GOT3 (cell line): ENCODE measurements at regions not wholly inside any gene's neighbourhood (a gene's known extent, or its start where the extent isn't known, plus 50 kb on each side); places are given as distances from the start of the nearest gene placed in this dataset.
"Not testable (repeated sequence)": the region's sequence is repeated elsewhere in the genome, so short reads cannot be mapped to it uniquely, and the experiment has no call there.

Experiments used
- DNase-seq: peaks from one replicate; lab custom pipeline; 2025; ENCODE audit warnings: mixed read lengths; lab: John Stamatoyannopoulos, UW

DNA sequence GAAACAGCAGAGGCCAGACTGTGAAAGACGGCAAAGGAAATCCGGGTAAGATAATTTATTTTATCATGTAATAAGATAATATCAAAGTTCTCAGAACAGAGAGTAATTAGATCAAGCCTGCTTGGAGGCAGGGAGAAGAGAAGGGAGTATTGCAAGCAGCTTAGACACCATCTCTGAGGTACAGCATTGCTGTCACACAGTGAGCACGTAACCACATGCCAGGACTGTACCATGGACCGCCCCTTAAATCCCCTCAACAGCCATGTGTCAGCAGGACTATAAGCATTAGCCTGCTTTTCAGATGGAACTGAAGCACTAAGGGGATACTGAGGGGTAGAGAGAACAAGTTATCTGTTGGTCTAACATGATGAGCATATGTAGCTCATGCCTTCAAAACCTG lies 141.5 kb downstream of the C6orf118 start:
- DNase-seq, result no peak

- DNase-seq, result no peak
These were observed 142.1 kb downstream of the C6orf118 start for GRCh38 chr6:165167311-165167710.

DNA sequence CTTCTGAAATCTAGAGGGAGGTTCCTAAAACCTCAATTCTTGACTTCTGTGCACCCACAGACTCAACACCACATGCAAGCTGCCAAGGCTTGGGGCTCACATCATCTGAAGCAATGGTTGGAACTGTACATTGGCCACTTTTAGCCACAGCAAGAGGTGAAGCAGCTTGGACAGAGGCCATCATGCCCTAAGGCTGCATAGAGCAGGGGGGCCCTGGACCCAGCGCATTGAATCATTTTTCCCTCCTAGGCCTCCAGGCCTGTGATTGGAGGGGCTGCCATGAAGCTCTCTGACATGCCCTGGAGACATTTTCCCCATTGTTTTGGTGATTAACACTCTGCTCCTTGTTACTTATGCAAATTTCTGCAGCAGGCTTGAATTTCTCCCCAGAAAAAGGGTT lies 145.9 kb downstream of the C6orf118 start:
- no peak for DNase-seq

GRCh38 chr6:165159460-165159859 lies 149.9 kb downstream of the C6orf118 start:
- no peak for DNase-seq

DNA sequence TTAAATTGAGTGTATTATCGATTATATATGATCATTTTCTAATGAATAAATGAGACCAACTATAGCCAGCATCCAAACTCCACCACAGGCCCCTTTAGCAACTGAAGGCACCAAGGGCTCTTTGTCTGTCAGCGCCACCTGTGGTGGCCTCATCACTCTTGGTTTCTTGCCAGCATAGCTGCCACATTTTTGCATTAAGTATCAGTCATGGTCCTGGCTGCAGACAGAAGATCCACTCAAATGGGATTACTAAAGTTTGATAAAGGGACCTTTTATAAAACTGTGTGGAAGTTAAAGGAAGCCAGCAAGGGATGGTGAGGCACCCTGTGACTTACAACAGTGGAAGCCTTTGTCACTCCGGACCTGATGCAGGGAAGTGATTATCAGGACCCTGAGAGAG lies 162.9 kb downstream of the C6orf118 start:
- DNase-seq, result no peak

DNA sequence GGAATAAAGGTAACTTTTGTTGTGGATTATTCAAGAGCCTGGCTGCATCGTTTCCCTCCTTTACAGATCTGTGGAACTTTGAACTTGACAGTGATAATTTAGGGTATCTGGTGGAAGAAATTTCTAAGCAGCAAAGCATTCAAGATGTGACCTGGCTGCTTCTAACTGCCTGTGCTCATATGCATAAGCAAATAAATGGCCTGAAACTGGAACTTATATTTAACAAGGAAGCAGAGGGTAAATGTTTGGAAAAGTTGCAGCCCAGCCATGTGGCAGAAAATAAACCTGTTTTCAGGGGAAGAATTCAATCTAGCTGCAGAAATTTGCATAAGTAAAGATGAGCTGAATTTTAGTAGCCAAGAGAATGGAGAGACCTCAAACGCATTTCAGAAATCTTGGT lies 173.5 kb downstream of the C6orf118 start:
- no peak for DNase-seq

GRCh38 chr6:165129086-165129485 lies 180.3 kb downstream of the C6orf118 start:
- no peak for DNase-seq

- not testable (repeated sequence) for DNase-seq
These were observed 181.7 kb downstream of the C6orf118 start for GRCh38 chr6:165127743-165128142.

DNA sequence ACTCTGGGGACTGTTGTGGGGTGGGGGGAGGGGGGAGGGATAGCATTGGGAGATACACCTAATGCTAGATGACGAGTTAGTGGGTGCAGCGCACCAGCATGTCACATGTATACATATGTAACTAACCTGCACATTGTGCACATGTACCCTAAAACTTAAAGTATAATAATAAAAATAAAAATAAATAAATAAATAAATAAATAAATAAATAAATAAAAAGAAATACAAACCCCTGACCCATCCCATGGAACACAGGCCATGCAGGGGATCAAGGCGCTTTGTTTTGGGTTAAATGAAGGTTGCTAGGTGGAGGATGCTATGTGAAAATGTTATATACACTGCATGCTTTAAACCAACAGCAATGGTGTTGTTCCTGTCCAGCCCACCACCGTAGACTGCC lies 184.7 kb downstream of the C6orf118 start:
- DNase-seq, result not testable (repeated sequence)

DNA sequence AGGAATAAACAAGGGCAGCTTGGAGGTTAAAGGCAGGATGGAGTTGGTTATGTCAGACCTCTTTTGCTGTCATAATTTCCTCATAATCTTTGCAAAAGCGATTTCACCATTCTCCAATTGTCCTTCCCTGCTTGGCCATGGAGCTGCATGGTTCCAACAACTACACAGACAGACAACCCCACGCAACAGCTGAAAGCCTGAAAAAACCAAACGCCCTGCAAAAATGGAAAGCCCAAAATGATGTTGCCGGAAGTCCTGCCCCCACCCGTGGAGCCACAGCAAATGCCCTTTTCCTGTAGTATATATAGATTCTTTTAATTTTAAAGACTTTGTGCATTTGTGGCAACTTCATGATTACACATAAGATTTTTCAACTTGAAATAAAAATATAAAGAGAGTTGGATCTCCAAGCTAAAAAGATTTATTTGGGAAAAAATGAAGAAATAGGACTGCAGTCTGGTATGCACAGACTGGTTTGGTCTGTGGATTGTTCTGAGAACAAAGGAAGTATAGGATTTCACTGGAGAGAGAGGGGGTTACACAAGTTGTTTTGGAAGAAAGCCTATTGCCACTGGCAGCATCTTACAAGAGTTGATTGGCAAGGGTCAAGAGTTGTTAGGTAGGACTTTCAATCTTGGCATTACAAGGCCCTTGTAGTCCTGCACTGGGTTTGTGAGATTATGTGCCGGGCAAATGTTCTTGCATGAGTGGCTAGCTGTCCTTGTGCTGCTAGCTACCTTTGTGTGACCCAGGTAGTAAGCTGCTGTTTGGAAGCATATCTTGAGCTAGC lies 190.0 kb downstream of the C6orf118 start:
- no peak for DNase-seq

DNA sequence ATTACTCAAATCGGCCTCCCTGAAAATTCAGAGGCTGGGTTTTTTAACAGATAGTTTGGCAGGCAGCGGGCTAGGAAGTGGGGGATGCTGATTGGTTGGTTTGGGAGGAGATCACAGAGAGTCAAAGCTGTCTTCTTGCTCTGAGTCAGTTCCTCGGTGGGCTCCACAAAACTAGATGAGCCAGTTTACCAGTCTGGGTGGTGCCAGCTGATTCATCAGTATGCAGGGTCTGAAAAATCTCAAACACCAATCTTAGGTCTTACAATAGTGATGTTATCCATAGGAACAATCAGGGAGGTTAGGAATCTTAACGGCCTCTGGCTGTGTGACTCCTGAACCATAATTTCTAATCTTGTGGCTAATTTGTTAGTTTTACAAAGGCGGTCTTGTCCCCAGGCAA lies 190.7 kb downstream of the C6orf118 start:
- no peak for DNase-seq

GRCh38 chr6:165117806-165118205 lies 191.6 kb downstream of the C6orf118 start:
- DNase-seq, result no peak

DNA sequence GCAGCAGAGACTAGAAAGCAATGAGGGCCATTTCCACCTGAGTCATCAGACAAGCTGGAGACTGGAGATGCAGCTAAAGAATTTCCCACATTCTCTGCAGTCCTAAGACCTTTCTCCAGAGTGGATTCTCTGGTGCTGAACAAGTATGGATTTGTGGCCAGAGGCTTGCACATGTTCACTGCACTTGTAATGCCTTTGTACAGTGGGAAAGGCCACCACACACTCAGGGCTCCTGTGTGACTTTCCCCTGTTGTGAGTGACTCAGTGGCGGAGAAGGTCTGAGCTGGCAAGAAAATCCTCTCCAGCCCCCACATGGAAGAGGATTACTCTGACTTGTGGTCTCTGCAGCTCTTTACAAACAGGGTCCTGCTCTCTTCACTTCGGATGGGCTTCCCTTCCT lies 192.3 kb downstream of the C6orf118 start:
- DNase-seq, result no peak

GRCh38 chr6:165110860-165111259 lies 198.5 kb downstream of the C6orf118 start:
- DNase-seq, result no peak

GRCh38 chr6:165109011-165109410 lies 200.4 kb downstream of the C6orf118 start:
- no peak for DNase-seq

DNA sequence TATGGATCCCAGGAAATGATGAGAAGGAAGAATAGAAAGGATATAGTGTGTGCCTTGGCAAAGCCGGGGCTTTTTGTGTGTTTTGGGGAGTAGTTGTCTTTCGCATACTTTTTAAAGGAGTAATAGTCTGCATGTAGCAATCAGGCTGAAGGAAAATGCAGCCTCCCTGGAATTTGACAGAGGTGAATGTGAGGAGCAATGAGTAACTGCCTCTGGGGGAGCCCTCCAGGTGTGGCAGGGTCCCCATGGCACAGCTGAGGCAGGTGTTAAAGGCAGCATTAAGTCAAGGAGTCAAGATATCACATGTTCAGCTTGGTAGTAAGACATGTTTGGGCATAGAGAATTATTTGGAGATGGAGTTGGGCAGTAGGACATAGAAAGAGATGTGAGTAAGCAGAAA lies 203.1 kb downstream of the C6orf118 start:
- no peak for DNase-seq

GRCh38 chr6:165098165-165098564 lies 211.2 kb downstream of the C6orf118 start:
- DNase-seq, result no peak

DNA sequence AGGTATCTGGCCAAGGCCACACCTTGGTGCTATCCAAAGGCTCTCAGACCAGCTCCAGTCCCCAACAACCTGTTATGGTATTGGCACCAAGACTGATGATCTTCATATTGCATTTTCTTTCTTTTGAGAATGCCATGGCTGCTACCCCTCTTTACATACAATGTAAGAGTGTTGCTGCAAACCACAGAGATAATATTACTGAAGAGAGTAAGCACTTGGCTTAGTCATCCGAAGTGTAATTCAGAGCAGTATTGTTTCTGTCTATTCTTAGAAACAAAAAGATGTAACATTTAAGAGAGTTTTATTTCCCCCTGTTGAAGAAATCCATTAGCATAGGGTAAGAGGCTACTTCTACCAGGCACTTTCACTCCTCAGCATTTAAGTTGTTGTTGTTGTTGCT lies 212.5 kb downstream of the C6orf118 start:
- DNase-seq, result no peak

DNA sequence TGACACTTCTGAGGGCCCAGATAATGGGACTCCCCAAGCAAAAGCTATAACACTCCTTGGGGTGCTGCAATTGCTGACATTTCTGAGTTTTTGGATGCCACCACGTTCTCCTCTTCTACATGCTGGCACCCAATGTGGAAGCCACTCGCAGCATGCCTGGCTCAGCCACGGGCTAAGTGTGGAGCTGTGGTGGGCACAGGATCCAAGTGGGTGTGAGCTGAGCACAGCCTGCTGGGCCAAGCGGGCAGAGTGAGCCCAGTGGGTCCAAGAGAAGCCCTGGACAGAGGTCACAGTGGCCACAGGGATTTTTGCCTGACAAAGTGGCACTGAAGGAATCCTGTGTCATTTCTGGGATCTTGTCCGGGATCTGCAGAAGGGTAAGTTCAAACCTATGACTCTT lies 213.2 kb downstream of the C6orf118 start:
- no peak for DNase-seq

DNA sequence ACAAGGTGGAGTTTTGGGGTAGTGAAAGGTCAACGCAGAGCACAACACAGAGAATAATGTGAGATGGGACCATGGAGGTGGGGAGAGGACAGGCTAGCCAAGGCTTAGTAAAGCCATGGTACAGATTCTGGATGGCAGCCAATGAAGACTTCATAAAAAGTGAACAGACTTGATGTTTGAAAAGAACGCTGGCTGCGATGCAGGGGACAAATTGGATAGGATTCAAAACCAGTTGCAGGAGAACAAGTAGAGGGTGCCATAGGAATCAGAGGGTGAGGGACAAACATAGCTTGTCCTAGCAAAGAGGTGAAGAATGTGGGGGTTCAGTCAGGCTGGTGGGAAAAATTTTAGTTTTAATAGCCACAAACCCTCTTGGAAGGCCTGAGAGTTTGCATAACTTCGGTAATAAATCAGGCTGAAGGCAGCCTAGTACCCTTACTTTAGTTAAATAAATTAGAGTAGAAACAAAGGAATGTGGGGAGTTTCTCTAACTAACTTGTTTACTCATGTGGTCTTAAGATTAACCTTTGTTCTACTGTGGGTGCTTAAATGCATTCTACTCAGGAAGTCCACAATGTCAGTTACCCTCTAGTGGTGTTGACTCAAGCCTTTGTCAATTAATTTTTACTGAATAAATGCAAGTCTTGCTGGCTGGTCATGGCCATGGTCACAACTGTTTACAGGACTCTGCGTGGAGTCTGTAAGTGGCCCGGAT lies 216.4 kb downstream of the C6orf118 start:
- DNase-seq, result no peak

GRCh38 chr6:165091121-165091785 lies 218.2 kb downstream of the C6orf118 start:
- DNase-seq, result no peak

GRCh38 chr6:165090242-165090641 lies 219.2 kb downstream of the C6orf118 start:
- no peak for DNase-seq

GRCh38 chr6:165086814-165087213 lies 222.6 kb downstream of the C6orf118 start:
- DNase-seq, result no peak
